GM19025 (cell line): ENCODE measurements at regions not wholly inside any gene's neighbourhood (a gene's known extent, or its start where the extent isn't known, plus 50 kb on each side); places are given as distances from the start of the nearest gene placed in this dataset.
"Not testable (repeated sequence)": the region's sequence is repeated elsewhere in the genome, so short reads cannot be mapped to it uniquely, and the experiment has no call there.

Experiments
- ATAC-seq: cut with Tn5 transposase; IDR thresholded peaks from one replicate; pipeline ENCODE4 v1.9.1; 2021; ENCODE audit warnings: mild to moderate bottlenecking, low read depth, moderate library complexity; ENCODE audit not compliant: unreplicated experiment

GRCh38 chr6:51049288-51049982 lies 230.8 kb downstream of the TFAP2B start:
- no peak for ATAC-seq

- no peak for ATAC-seq
Observed at GRCh38 chr6:51049983-51050877, 231.6 kb downstream of the TFAP2B start.

GRCh38 chr6:51052716-51053115 lies 234.0 kb downstream of the TFAP2B start:
- ATAC-seq = not testable (repeated sequence)

- not testable (repeated sequence) for ATAC-seq
Observed at GRCh38 chr6:51055316-51055715, 236.6 kb downstream of the TFAP2B start.

- ATAC-seq = no peak
Observed at GRCh38 chr6:51057296-51057695, 238.6 kb downstream of the TFAP2B start.

GRCh38 chr6:51060262-51060762 lies 241.6 kb downstream of the TFAP2B start:
- no peak for ATAC-seq

GRCh38 chr6:51062166-51062722 lies 243.6 kb downstream of the TFAP2B start:
- ATAC-seq = no peak

- no peak for ATAC-seq
Observed at GRCh38 chr6:51077821-51078518, 259.3 kb downstream of the TFAP2B start.

- no peak for ATAC-seq
Observed at GRCh38 chr6:51090343-51090742, 271.7 kb downstream of the TFAP2B start.

- no peak for ATAC-seq
Observed at GRCh38 chr6:51093871-51094270, 275.2 kb downstream of the TFAP2B start.

- no peak for ATAC-seq
Observed at GRCh38 chr6:51094271-51094670, 275.6 kb downstream of the TFAP2B start.

GRCh38 chr6:51098246-51098645 lies 279.6 kb downstream of the TFAP2B start:
- ATAC-seq = no peak

GRCh38 chr6:51098791-51099190 lies 280.1 kb downstream of the TFAP2B start:
- no peak for ATAC-seq

- no peak for ATAC-seq
Observed at GRCh38 chr6:51099201-51099600, 280.5 kb downstream of the TFAP2B start.

GRCh38 chr6:51105357-51105756 lies 286.7 kb downstream of the TFAP2B start:
- no peak for ATAC-seq

- no peak for ATAC-seq
Observed at GRCh38 chr6:51107769-51108203, 289.1 kb downstream of the TFAP2B start.

- no peak for ATAC-seq
Observed at GRCh38 chr6:51108563-51109234, 290.0 kb downstream of the TFAP2B start.

- no peak for ATAC-seq
Observed at GRCh38 chr6:51112731-51113130, 294.1 kb downstream of the TFAP2B start.

GRCh38 chr6:51116723-51117122 lies 298.1 kb downstream of the TFAP2B start:
- ATAC-seq = no peak

GRCh38 chr6:51118792-51119191 lies 300.1 kb downstream of the TFAP2B start:
- no peak for ATAC-seq
